HEK293 (cell line): ENCODE measurements at regions not wholly inside any gene's neighbourhood (a gene's known extent, or its start where the extent isn't known, plus 50 kb on each side); places are given as distances from the start of the nearest gene placed in this dataset.

Source experiments
- BCL11A ChIP-seq: fragments of 450-650 bp; formaldehyde crosslinking; IDR thresholded peaks from 2 replicates; pipeline ENCODE4 v1.5.1; 2016; ENCODE audit warnings: low read depth, missing biosample characterization, missing genetic modification characterization
- CTCF ChIP-seq: fragments of 450-650 bp; formaldehyde crosslinking; IDR thresholded peaks from 2 replicates; pipeline ENCODE4 v1.5.1; 2016; ENCODE audit warnings: missing biosample characterization, missing genetic modification characterization
- REST ChIP-seq: fragments of 450-650 bp; formaldehyde crosslinking; IDR thresholded peaks from 2 replicates; pipeline ENCODE4 v1.5.1; 2016; ENCODE audit warnings: missing biosample characterization, missing genetic modification characterization
- SALL2 ChIP-seq: fragments of 450-650 bp; formaldehyde crosslinking; IDR thresholded peaks from 2 replicates; pipeline ENCODE4 v1.5.0; 2017; ENCODE audit warnings: missing biosample characterization, mild to moderate bottlenecking, missing genetic modification characterization, borderline replicate concordance
- WT1 ChIP-seq: fragments of 450-650 bp; formaldehyde crosslinking; IDR thresholded peaks from 2 replicates; pipeline ENCODE4 v1.5.1; 2016; ENCODE audit warnings: missing biosample characterization, missing genetic modification characterization
- YY1 ChIP-seq: fragments of 450-650 bp; formaldehyde crosslinking; IDR thresholded peaks from 2 replicates; pipeline ENCODE4 v1.5.1; 2018; ENCODE audit warnings: missing biosample characterization, missing genetic modification characterization
- ZNF16 ChIP-seq: fragments of 450-650 bp; formaldehyde crosslinking; IDR thresholded peaks from 2 replicates; pipeline ENCODE4 v1.5.1; 2016; ENCODE audit warnings: low read depth, missing biosample characterization, missing genetic modification characterization
- ZNF280C ChIP-seq: fragments of 450-650 bp; formaldehyde crosslinking; IDR thresholded peaks from 2 replicates; pipeline ENCODE4 v1.5.1; 2016; ENCODE audit warnings: missing biosample characterization, missing genetic modification characterization
- ZNF776 ChIP-seq: fragments of 450-650 bp; formaldehyde crosslinking; IDR thresholded peaks from 2 replicates; pipeline ENCODE4 v1.5.0; 2017; ENCODE audit warnings: missing biosample characterization, missing genetic modification characterization, borderline replicate concordance

- no peak for TF ChIP-seq BCL11A (tag by site-specific recombination)
- TF ChIP-seq ZNF280C (tag by site-specific recombination): no peak
- no peak for TF ChIP-seq SALL2 (tag by site-specific recombination)
- no peak for TF ChIP-seq ZNF16 (tag by site-specific recombination)
- TF ChIP-seq CTCF: no peak
- TF ChIP-seq WT1 (tag by site-specific recombination): no peak
- TF ChIP-seq ZNF776 (tag by site-specific recombination): no peak
- no peak for TF ChIP-seq REST (tag by site-specific recombination)
- no peak for TF ChIP-seq YY1 (tag by site-specific recombination)
These were observed 50.5 kb upstream of the LGALSL start for GRCh38 chr2:64403426-64403825.
